HG03432 (cell line): ENCODE measurements at regions not wholly inside any gene's neighbourhood (a gene's known extent, or its start where the extent isn't known, plus 50 kb on each side); places are given as distances from the start of the nearest gene placed in this dataset.

Source experiments
- ATAC-seq: cut with Tn5 transposase; IDR thresholded peaks from one replicate; pipeline ENCODE4 v1.9.1; 2021; ENCODE audit warnings: mild to moderate bottlenecking, moderate library complexity; ENCODE audit not compliant: unreplicated experiment

- ATAC-seq = no peak
Measured at GRCh38 chr15:95574053-95574452, 756.4 kb upstream of the NR2F2 start.

GRCh38 chr15:95577927-95578326 lies 752.6 kb upstream of the NR2F2 start:
- ATAC-seq = no peak

DNA sequence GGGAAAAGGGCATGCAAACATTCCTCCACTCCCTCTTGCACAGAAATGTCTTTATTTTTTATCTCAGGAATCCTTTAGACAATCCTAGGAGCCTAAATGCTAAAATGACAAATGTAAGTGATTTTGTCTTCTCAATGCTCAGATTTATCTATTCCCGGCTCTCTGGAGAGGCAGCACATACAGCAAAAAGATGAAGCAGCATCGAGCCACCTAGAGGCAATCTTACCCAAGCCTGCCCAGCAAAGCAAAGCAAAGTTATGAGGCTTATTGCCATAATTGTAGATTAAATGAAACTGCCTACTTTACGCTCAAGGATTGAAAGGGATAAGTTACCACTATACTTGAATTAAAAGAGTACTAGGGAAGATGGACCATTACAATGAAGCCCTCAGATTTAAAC lies 750.4 kb upstream of the NR2F2 start:
- no peak for ATAC-seq

DNA sequence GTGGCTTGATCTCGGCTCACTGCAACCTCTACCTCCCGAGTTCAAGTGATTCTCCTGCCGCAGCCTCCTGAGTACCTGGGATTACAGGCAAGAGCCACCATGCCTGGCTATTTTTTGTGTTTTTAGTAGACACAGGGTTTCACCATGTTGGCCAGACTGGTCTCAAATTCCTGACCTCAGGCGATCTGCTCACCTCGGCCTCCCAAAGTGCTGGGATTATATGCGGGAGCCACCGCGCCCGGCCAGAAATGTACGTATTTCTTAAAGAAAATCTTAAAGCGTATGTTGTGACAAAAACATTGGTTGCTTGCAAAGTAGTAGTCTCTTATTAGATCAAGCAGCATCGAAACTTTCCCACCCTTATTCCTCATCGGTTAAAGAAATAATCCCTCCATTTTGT lies 748.9 kb upstream of the NR2F2 start:
- ATAC-seq = no peak

- no peak for ATAC-seq
Measured at GRCh38 chr15:95584088-95584487, 746.4 kb upstream of the NR2F2 start.

DNA sequence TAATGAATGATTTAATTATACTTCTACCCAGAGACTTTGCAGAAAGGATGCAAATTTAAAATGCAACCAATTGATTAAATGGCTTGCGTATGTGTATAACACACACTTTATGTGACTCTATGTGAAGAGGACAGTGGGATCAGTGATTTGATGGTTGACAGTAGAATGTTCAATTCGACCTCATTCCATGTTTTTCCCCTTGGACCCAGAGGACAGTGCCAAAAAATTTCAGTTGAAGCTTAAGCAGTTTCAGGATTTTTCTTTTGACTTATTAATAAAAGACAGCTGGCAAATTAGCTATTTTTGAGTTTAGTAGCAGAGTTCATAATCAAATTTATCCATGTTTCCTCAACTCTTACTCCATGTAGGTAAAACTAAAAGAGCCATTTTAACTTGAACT lies 742.4 kb upstream of the NR2F2 start:
- no peak for ATAC-seq

DNA sequence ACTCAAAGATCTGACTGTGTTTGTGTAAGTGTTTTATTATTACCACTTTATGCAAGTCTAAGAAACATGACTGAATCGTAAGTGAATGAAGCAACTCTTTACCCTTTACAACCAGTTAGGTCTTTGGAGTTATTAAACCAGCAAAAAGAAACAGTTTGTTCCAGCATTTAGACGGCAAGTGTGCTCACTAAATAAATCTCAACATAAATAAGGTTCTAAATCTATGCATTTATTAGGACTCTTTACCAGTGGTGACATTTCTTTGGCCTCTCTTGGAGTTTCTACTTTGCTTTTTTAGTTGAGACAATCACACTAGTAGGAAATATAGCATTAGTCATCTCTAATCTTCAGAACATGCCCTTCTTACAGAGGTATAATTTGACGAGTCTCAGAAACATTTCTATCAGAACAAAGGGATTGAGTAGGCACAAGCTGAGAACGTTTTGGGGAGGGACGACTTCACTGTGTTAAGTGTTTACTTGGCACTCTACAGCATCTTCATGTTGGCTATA lies 739.9 kb upstream of the NR2F2 start:
- ATAC-seq = no peak

DNA sequence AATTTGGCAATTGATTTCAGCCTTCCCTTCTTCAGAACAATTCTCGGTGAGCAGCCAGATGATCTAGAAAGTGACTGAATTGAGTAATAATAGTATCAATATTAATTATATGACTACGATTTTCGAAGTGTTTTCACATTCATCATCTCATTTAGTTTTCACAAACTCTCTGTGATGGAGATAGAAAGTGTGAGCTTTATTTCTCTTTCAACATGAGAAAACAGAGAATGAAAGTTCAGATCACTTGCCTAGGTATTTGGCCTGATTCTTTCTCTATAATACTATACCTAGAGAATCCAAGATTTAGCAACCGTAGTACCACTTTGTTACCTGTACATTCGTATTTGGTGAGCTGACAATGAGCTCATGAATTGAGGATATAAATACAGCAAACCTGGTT lies 739.2 kb upstream of the NR2F2 start:
- no peak for ATAC-seq

DNA sequence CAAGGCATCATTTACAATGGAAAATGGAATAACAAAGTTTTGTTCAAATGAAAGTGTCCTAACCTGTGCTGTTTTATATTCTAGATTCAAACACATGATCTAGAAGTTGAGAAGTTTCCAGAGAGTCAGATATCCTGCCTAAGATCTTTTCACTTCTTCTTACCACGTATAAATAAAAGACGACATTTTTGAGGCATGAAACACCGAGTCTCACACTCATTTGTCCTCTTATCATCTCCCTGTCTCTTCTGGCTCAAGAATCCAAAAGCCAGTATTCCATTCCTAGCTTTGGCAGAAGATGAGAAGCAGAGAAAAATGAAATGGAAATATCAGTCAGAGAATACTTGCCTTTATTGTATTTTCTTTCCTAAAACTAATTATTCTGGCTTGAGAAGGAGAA lies 738.6 kb upstream of the NR2F2 start:
- no peak for ATAC-seq

DNA sequence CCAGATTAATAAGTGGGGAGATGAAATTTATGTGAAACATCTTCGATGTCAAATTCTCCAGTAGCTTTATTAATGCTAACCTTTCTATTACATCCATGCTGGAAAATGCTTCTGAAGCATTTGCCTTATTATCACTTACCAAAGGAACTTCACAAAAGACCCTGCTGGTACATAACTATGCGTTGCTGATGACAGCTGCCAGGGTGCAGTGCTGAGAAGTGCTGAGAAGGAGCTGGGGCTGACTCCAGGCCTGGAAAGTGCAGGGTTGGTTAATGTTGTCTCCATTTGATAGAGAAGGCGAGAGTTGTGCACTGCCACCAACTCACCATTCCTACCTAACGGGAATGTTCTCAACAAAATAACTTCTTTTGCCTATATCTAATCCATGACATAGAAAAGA lies 736.0 kb upstream of the NR2F2 start:
- ATAC-seq = no peak

GRCh38 chr15:95595759-95596158 lies 734.7 kb upstream of the NR2F2 start:
- ATAC-seq = no peak

DNA sequence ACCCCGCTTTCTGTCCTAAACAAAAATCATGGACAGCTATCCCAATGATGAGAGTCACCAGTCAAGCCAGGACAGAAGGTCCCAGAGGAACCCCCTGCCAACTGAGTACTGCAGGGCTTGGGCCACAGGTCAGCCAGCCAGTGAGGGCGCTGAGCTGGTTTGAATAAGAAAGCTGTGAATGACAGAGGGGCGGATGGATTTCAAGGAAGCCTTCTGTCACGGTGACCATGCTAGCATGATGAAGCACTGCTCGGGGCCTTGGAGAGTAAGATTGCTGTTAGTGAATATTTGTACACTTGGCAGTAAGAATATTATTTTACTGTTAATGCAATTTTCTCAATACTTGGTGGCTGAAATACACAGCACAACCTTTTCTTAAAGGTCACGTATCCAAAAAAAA lies 734.0 kb upstream of the NR2F2 start:
- no peak for ATAC-seq

DNA sequence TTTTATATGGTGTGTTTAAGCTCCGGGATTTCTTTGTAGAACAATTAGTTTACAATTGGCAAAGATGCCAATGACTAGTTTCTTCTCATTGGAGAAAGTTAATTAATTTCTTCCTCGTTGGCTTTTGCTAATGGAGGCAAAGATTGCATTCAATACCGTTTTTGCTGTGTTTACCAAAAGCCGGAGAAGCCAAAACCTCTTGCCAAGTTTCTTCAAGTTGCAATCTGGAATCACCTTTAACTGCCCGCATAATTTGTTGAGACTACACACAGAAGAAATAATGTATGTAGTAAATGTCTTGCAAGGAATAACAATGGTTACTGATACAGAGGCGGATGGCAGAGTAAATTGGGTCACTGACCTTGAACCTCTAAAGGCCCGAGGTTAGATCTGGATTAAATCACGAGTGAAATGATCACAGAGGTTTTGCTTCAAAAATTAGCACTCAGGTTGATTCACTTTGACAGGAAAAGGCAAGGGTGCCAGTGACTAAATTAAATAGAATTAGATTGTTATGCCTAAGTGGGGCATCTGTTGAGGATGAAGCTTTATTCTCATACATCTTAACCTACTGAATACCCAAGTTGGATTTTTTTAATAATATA lies 732.1 kb upstream of the NR2F2 start:
- ATAC-seq = no peak

- ATAC-seq = no peak
Measured at GRCh38 chr15:95600367-95600766, 730.1 kb upstream of the NR2F2 start.

DNA sequence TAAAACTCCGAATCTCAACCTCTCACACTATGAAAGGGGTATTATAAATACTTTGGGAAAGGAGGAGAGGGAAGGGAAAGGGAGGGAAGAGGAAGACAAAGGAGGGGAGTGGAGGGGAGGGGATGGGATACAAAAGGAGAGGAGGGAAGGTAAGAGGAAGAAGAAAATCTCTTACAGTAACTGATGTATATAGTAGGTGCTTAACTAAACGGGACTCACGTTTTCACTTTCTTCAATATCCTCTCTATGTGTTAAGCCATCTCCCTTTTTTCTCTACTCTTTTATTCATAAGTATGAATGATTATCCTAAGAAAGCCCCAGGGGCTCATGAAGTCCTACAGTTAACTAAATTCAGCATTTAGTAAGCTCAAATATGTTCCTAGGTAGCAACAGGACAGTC lies 729.6 kb upstream of the NR2F2 start:
- ATAC-seq = no peak

DNA sequence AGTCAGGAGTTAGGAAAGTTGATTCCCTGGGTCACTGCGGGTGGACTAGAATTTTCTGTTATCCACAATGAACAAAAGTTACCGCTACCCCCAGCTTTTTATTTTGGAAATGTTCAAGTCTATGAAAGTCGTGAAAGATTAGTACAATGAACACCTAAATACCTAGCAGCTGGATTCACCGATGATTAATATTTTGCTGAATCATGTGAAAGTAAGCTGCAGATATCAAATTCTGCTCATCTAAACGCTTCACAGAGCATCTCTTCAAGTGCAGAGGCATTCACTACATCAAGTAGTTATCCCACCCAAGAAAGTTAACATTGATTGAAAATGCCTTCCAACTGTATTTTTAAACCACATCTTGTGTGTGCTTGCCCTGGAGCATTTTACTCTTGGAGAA lies 729.0 kb upstream of the NR2F2 start:
- ATAC-seq = no peak

DNA sequence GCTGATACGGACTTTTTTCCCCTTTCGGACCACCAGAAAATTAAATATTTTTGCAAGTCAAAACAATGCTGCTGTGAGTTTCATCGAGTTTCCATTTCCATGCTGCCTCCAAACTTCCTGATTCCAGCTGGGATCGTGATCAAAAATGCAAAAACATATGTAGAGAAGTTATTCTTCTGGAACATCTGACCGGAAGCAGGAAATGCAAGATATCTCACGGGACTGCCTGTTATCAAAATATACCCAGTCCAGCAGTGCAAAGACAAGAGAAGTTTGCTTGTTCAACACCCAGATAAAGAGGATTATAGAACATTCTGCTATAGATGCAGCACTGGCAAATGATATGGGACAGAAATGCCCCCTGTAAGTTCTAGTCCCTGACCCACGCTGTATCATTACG lies 726.7 kb upstream of the NR2F2 start:
- no peak for ATAC-seq

DNA sequence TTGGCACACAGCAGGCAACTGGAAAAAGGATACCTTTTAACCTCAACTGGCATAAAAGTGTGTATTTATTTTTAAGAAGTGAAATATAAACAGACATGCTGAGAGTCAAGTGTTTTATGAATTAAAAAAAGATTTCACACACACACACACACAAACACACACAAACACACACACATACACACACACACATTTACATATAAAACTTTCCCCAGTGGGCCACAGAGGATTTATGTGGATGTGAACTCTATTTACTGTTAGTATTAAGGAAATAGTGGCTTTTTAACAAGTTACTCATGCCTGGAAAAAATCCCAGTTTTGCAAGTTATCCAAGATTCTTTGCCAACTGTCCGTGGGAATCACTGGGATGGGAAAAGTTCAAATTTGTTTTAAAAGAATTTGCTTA lies 725.9 kb upstream of the NR2F2 start:
- no peak for ATAC-seq

DNA sequence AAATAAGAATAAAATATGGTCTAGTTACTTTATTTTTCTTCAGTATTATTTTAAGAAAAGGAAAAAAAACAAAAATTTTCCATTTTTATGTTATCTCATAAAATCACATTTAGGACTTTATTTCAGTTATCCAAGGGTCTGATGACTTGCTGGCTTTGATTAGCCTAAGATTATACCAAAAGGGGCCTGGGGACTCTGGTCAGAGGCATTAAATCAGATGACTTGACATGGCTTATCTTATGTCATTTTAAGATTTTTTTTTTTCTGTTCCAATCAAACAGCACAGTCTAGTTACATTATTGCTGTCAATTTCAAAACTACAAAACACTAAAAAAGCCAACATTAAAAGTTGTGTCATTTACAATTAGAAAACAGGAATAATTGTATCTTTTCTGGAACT lies 725.4 kb upstream of the NR2F2 start:
- no peak for ATAC-seq

DNA sequence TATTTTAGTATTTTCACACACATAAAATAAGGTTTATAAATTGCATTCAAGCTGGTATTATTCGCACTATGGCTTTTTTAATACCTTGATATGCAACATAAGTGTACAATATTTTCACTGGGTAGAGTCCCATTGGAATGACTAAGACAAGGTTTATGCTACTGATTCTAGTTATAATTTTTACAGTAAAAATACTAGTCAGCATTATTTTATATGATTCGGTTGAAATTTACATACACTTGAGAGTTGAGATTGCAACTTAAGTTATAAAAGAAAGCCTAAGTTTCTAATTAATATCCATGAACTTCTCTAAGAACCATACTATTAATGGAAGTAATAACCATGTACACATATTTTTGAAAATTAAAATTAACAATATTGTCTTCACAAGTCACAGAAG lies 723.9 kb upstream of the NR2F2 start:
- no peak for ATAC-seq

DNA sequence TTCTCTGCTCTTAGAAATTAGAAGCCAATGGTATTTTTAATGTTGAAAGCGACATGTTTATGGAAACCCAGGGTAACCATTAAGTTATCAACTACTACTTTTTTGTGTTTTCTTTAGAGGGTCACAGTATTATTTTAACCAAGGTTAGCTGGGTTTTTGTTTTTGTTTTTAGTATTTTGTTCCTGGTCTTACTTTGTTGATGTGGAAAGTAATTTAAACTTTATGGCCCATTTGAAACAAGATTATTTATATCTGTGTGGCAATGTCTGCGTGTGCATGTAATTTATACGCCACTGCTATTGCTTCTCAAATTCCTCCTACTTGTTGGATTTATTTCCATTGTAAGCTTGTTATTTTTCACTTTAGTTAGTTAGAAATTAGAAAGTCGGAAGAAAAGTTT lies 722.1 kb upstream of the NR2F2 start:
- no peak for ATAC-seq

- ATAC-seq = no peak
Measured at GRCh38 chr15:95609096-95609495, 721.4 kb upstream of the NR2F2 start.

GRCh38 chr15:95610945-95611344 lies 719.6 kb upstream of the NR2F2 start:
- ATAC-seq = no peak
